ENCODE measurements at regions not wholly inside any gene's neighbourhood (a gene's known extent, or its start where the extent isn't known, plus 50 kb on each side); places are given as distances from the start of the nearest gene placed in this dataset.
"Not testable (repeated sequence)": the region's sequence is repeated elsewhere in the genome, so short reads cannot be mapped to it uniquely, and the experiment has no call there.

GRCh38 chr4:122100508-122100907 is 51.6 kb upstream of the BLTP1 start:
- H3K9me3 Mint-ChIP-seq: no peaks in the 10 kb centered on the region
- H3K4me3 Mint-ChIP-seq: no peak overlapping the region
- H3K36me3 Mint-ChIP-seq: no peaks in the 10 kb centered on the region
- H3K27ac Mint-ChIP-seq: no peak overlapping the region
- H3K4me1 Mint-ChIP-seq: no peaks in the 10 kb centered on the region
- H3K27me3 Mint-ChIP-seq: peaks cover 16% of the 10 kb centered on the region
- no peak for DNase-seq
- CTCF ChIA-PET: interaction anchor here (0.7 kb wide), 1 partner anchor 1051 kb away, joined by 3 read pairs; no protein-coding TSS in a partner anchor

GRCh38 chr4:122099896-122100295 is 52.2 kb upstream of the BLTP1 start:
- Mint-ChIP-seq H3K36me3 (no peaks in the 10 kb centered on the region), H3K4me3 (no peak overlapping the region), H3K27ac (no peak overlapping the region), H3K27me3 (peaks cover 16% of the 10 kb centered on the region), H3K4me1 (no peaks in the 10 kb centered on the region), H3K9me3 (no peaks in the 10 kb centered on the region)
- CTCF ChIA-PET: no interaction called here
- DNase-seq: no peak

DNA sequence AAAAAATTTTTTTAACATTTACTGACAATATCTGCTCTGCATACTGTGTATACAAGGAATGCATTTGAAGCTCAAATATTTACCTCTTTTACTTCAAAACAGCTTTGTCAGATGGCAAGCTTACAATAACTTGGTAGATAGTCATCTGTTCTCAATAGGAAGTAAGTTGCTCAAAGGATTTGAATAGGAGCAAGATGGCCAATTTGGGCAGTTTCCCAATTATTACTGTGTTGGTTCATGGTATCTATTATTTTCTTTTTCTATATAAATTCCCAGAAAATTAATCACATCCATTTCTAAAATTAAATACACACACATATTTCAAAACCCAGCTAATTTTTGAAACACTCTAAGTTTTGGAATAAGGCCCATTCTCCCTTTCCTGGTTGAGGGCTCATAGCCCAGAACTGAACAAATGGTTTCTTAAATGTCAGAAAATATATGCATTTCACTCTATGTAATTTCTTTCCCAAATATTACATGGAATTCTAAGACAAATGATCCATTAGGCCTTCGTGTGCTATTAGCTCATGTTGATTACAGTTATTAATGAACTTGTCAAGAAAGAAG is 60.2 kb upstream of the BLTP1 start:
- Mint-ChIP-seq H3K27me3 (peaks cover 19% of the 10 kb centered on the region), H3K4me1 (no peaks in the 10 kb centered on the region), H3K36me3 (no peaks in the 10 kb centered on the region), H3K9me3 (no peaks in the 10 kb centered on the region), H3K4me3 (no peak overlapping the region), H3K27ac (no peak overlapping the region)
- CTCF ChIA-PET: no interaction called here
- no peak for DNase-seq

DNA sequence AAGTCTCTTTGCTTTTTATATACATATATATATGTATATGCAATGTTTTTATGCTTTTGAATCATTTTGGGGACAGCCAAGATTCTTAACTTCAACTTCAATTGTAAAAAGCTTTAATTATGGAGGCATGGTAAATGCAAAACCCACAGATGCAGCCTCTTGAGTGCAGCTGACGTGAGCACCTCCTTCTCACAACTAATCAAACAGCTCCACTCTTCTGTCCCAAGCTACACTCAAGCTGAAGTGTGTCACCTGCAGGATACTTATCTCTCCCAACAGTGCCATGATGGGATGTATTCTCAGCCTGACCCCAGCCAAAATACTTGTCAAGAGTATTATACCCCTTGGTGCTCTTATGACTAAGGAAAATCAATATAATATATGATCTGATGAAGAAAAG is 60.7 kb upstream of the BLTP1 start:
- Mint-ChIP-seq H3K36me3 (no peaks in the 10 kb centered on the region), H3K27ac (no peak overlapping the region), H3K9me3 (no peaks in the 10 kb centered on the region), H3K4me1 (no peaks in the 10 kb centered on the region), H3K4me3 (no peak overlapping the region), H3K27me3 (peaks cover 14% of the 10 kb centered on the region)
- CTCF ChIA-PET: no interaction called here
- DNase-seq: no peak

DNA sequence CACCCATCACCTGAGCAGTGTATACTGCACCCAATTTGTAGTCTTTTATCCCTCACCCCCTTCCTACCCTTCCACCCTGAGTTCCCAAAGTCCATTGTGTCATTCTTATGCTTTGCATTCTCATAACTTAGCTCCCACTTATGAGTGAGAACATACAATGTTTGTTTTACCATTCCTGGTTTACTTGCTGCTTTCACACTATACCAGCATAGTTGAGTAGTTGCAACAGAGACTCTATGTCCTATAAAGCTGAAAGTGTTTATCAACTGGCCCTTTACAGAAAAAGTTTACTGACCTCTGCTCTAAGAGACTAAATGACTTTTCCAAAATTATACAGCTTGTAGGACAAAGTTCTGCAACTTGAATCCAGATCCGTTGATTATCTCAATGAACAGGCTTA is 61.1 kb upstream of the BLTP1 start:
- Mint-ChIP-seq H3K36me3 (no peaks in the 10 kb centered on the region), H3K9me3 (no peaks in the 10 kb centered on the region), H3K27ac (no peak overlapping the region), H3K4me3 (no peak overlapping the region), H3K27me3 (peaks cover 12% of the 10 kb centered on the region), H3K4me1 (no peaks in the 10 kb centered on the region)
- no peak for DNase-seq
- CTCF ChIA-PET: no interaction called here

DNA sequence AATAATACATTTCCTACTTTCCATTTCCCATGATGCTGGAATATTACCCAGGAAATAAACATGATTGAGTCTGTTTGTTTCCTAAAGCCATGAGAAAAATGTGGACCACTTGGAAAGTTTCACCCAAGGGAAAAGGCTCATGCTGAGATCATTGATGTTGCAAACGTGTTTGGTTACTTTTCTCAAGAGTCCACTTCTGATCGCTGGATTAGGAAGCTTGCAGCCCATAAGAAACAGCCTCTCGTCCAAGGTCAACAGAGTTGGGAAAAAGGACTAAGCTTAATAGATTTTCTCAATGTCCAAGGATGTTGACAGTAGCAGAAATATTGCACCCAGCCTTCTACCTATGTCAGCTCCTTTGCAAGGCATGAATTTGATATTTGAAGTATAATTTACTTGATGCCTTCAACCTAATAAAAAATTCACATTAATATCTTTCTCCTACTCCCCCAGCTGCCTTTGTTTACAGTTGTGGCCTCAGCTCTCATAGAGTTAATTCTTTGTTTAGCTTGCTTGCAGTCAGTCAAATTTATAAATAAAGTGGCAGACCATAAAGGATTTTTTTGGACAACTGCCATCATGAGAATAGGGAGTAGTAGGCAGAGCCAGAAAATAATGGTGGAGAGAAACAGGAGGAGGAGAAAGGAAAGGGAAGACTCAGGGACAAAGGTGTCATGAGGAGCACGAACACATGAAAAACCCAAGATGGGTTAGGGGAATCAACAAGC is 65.6 kb upstream of the BLTP1 start:
- Mint-ChIP-seq H3K36me3 (no peaks in the 10 kb centered on the region), H3K4me1 (no peaks in the 10 kb centered on the region), H3K4me3 (no peak overlapping the region), H3K27ac (no peak overlapping the region), H3K9me3 (no peaks in the 10 kb centered on the region), H3K27me3 (peaks cover 19% of the 10 kb centered on the region)
- DNase-seq: no peak
- CTCF ChIA-PET: no interaction called here

GRCh38 chr4:122083989-122084388 is 68.1 kb upstream of the BLTP1 start:
- CTCF ChIA-PET: no interaction called here
- H3K27me3 Mint-ChIP-seq: peaks cover 19% of the 10 kb centered on the region
- H3K36me3 Mint-ChIP-seq: no peaks in the 10 kb centered on the region

DNA sequence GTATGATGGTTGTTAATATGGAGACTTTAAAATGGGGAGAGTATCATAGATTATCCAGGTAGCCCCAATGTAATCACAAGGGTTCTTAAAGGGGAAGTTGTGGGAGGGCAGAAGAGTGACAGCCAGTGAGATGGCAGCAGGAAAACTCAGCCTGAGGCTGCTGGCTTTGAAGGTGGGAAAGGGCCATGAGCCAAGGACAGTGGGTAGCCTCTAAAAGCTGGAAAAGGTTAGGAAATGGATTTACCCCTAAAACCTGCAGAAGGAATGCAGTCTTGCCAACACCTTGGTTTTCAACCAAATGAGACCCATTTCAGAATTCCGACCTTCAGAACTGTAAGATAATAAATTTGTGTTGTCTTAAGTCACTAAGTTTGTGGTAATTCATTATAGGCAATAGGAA is 68.8 kb upstream of the BLTP1 start:
- no peaks in the 10 kb centered on the region for H3K4me1 Mint-ChIP-seq
- H3K36me3 Mint-ChIP-seq: no peaks in the 10 kb centered on the region
- H3K9me3 Mint-ChIP-seq: no peaks in the 10 kb centered on the region
- H3K27ac Mint-ChIP-seq: no peak overlapping the region
- DNase-seq: no peak
- CTCF ChIA-PET: no interaction called here
- H3K27me3 Mint-ChIP-seq: peaks cover 22% of the 10 kb centered on the region
- no peak overlapping the region for H3K4me3 Mint-ChIP-seq

More at GRCh38 chr4:122083989-122084388, 68.1 kb upstream of the BLTP1 start:
- no peak overlapping the region for H3K27ac Mint-ChIP-seq
- no peak for DNase-seq
- no peak overlapping the region for H3K4me3 Mint-ChIP-seq
- H3K4me1 Mint-ChIP-seq: no peaks in the 10 kb centered on the region
- H3K9me3 Mint-ChIP-seq: no peaks in the 10 kb centered on the region

- no peaks in the 10 kb centered on the region for H3K36me3 Mint-ChIP-seq
- H3K27me3 Mint-ChIP-seq: peaks cover 22% of the 10 kb centered on the region
- no peak for DNase-seq
- no peak overlapping the region for H3K4me3 Mint-ChIP-seq
- CTCF ChIA-PET: no interaction called here
- no peak overlapping the region for H3K27ac Mint-ChIP-seq
- H3K9me3 Mint-ChIP-seq: no peaks in the 10 kb centered on the region
- H3K4me1 Mint-ChIP-seq: no peaks in the 10 kb centered on the region
Measured at GRCh38 chr4:122082661-122083060, 69.5 kb upstream of the BLTP1 start.

GRCh38 chr4:122077653-122078052 is 74.5 kb upstream of the BLTP1 start:
- H3K4me3 Mint-ChIP-seq, H3K36me3 Mint-ChIP-seq, CTCF ChIA-PET, H3K9me3 Mint-ChIP-seq, DNase-seq, H3K27ac Mint-ChIP-seq, H3K4me1 Mint-ChIP-seq: not testable (repeated sequence)
- H3K27me3 Mint-ChIP-seq: peaks cover 17% of the 10 kb centered on the region

GRCh38 chr4:122076835-122077234 is 75.3 kb upstream of the BLTP1 start:
- H3K4me1 Mint-ChIP-seq, H3K4me3 Mint-ChIP-seq, CTCF ChIA-PET, H3K27ac Mint-ChIP-seq, H3K36me3 Mint-ChIP-seq, DNase-seq, H3K9me3 Mint-ChIP-seq: not testable (repeated sequence)
- peaks cover 20% of the 10 kb centered on the region for H3K27me3 Mint-ChIP-seq

- CTCF ChIA-PET: no interaction called here
- no peaks in the 10 kb centered on the region for H3K36me3 Mint-ChIP-seq
Measured at GRCh38 chr4:122073615-122074014, 78.5 kb upstream of the BLTP1 start.

DNA sequence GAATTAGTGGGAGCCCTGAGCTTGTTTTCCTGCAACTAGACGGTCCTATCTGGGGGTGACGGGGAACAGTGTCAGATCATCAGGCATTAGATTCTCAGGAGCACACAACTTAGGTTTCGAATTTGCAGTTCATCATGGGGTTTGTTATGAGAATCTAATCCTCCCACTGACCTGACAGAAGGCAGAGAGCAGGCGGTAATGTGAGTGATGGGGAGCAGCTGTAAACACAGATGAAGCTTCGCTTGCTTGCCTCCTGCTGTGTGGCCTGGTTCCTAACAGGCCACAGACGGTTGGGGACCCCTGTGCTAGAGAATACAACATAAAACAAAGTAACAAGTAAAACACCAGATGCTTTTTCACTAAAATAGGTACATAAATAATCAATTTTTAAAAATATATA is 86.2 kb upstream of the BLTP1 start:
- Mint-ChIP-seq H3K36me3 (no peaks in the 10 kb centered on the region), H3K4me3 (no peak overlapping the region), H3K27me3 (no peaks in the 10 kb centered on the region), H3K9me3 (no peaks in the 10 kb centered on the region), H3K27ac (no peak overlapping the region), H3K4me1 (no peaks in the 10 kb centered on the region)
- no peak for DNase-seq
- CTCF ChIA-PET: interaction anchor here (1.1 kb wide), 1 partner anchor 512 kb away, joined by 3 read pairs; no protein-coding TSS in a partner anchor

More at GRCh38 chr4:122073615-122074014, 78.5 kb upstream of the BLTP1 start:
- Mint-ChIP-seq H3K4me3 (no peak overlapping the region), H3K27me3 (peaks cover 8% of the 10 kb centered on the region), H3K4me1 (no peaks in the 10 kb centered on the region), H3K9me3 (no peaks in the 10 kb centered on the region), H3K27ac (no peak overlapping the region)
- no peak for DNase-seq

GRCh38 chr4:122065149-122065548 is 87.0 kb upstream of the BLTP1 start:
- no peak overlapping the region for H3K27ac Mint-ChIP-seq
- no peaks in the 10 kb centered on the region for H3K27me3 Mint-ChIP-seq
- no peaks in the 10 kb centered on the region for H3K4me1 Mint-ChIP-seq
- no peaks in the 10 kb centered on the region for H3K36me3 Mint-ChIP-seq
- H3K9me3 Mint-ChIP-seq: no peaks in the 10 kb centered on the region
- DNase-seq: no peak
- H3K4me3 Mint-ChIP-seq: no peak overlapping the region
- CTCF ChIA-PET: interaction anchor here (1.1 kb wide), 1 partner anchor 513 kb away, joined by 3 read pairs; no protein-coding TSS in a partner anchor

- Mint-ChIP-seq H3K9me3 (no peaks in the 10 kb centered on the region), H3K27me3 (peaks cover 8% of the 10 kb centered on the region), H3K4me1 (no peaks in the 10 kb centered on the region), H3K4me3 (no peak overlapping the region), H3K27ac (no peak overlapping the region), H3K36me3 (no peaks in the 10 kb centered on the region)
- CTCF ChIA-PET: no interaction called here
- DNase-seq: no peak
Measured at GRCh38 chr4:122053186-122053585, 98.9 kb upstream of the BLTP1 start.

Measured in activated naive CD4-positive, alpha-beta T cell treated with anti-CD3 and anti-CD28 coated beads, Interleukin-2, amount 10 ng/mL, durations not matched to agents 7 days and 5 days (primary cell).